HG02588 (cell line): ENCODE measurements at regions not wholly inside any gene's neighbourhood (a gene's known extent, or its start where the extent isn't known, plus 50 kb on each side); places are given as distances from the start of the nearest gene placed in this dataset.
"Not testable (repeated sequence)": the region's sequence is repeated elsewhere in the genome, so short reads cannot be mapped to it uniquely, and the experiment has no call there.

ENCODE experiments used
- ATAC-seq: cut with Tn5 transposase; IDR thresholded peaks from one replicate; pipeline ENCODE4 v1.9.1; 2021; ENCODE audit warnings: mild to moderate bottlenecking, moderate library complexity; ENCODE audit not compliant: unreplicated experiment

- ATAC-seq, result no peak
Observed at GRCh38 chr7:113331155-113331898, 213.0 kb upstream of the SMIM30 start.

DNA sequence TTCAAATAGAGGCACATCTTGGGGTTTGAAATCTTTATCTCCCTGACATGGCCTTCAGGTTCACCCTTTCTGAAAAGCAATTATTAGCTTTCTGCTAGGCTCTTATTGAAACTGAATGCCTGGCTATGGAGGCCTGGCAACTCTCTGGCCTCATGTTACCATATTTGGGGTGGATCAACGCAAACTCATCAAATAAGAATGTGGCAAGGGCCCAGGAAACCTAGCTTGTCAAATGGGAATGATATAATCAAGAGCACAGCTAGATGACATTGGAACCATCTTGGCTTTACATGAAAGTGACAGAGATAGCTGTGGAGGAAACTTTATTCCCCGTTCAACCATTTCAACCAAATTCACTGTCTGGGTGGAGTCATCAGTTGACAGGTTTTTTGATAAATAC lies 202.8 kb upstream of the SMIM30 start:
- no peak for ATAC-seq

- no peak for ATAC-seq
Observed at GRCh38 chr7:113320419-113320818, 202.1 kb upstream of the SMIM30 start.

GRCh38 chr7:113314594-113314993 lies 196.2 kb upstream of the SMIM30 start:
- no peak for ATAC-seq

DNA sequence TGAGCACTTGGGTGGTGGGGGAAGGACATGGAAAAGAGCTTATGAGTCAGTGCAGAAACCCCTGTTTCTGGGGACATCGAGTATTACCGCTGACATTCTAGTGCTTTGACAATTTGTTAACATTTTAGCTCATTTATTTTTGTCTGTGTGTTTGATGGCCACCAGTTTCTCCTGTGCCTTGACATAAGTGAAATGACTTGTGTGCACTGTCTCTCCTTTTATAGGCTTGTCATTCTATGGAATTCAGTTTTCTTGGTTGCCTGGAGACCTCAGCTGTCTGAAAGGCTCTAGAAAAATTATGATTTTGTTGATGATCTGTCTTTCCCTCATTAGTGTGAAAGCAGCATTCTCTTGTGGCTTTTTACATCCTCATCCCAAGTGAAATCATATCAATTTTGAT lies 190.0 kb upstream of the SMIM30 start:
- no peak for ATAC-seq

- no peak for ATAC-seq
Observed at GRCh38 chr7:113307147-113307546, 188.8 kb upstream of the SMIM30 start.

DNA sequence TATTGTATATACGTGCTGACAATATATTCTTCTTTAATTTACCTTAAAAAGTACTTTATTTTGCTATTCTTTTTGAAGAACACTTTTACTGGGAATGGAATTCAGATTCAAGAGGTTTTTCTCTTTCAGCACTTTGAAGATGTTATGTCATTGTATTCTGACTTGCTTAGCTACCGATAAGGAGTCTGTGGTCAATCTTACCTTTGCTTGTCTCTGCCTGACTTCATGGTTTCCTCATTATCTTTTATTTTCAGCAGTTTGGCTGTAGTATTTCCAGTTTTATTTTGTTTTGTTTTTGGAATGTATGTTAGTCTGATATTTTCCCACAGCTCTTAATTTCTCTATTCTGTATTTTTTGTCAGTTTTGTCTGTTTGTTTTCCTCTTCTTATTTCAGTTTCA lies 187.9 kb upstream of the SMIM30 start:
- no peak for ATAC-seq

DNA sequence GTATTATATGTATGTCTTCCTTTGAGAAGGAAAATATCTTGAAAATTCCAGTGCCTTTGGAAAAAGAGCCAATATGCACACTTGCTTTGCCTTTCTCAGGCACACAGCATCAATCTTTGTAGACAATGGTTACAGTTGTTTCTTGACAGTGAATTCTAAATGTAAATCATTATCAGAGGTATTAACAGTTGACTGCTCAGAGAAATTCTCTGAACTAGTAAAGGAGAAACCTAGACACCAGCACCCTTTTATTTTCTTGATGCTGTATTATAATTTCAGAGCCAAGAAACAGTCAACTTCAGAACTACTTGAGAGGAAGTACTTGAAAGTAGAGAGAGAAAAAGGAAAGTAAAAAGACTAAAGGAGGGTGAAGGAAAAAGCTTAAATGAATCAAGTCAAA lies 185.8 kb upstream of the SMIM30 start:
- no peak for ATAC-seq

GRCh38 chr7:113303388-113303787 lies 185.0 kb upstream of the SMIM30 start:
- ATAC-seq, result not testable (repeated sequence)

GRCh38 chr7:113301983-113302382 lies 183.6 kb upstream of the SMIM30 start:
- ATAC-seq, result no peak

DNA sequence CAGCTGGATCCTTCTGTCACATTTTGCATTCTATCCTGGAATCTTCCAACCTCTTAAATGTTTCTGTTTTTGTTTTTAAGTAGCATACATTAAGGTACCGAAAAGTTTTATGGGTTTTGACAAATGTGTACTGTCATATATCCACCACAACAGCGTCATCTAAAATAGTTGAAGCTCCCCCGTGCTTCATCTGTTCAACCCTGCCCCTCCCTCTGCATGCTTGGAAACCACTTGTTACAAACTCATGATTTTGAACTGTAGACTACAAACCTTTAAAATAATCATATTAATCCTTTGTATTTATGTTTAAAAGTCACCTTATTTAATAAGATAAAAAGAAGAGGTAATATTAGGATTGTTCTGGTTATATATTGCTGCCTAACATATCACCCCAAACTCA lies 182.8 kb upstream of the SMIM30 start:
- no peak for ATAC-seq

DNA sequence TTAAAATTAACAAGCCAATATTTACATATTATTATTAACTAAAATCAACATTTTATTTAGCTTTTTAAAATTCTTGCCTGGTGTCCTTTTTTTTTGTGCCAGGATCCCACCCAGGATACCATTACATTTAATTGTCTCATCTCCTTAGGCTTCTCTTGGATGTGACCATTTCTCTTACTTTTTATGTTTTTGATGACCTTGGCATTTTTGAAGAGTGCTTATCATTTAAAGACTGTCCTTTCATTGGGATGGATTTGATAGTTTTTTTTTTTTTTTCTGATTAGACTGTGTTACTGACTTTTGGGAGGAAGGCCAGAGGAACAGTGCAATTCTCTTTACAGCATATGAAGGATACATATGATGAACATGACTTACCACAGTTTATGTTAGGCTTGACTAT lies 181.4 kb upstream of the SMIM30 start:
- ATAC-seq, result no peak

- no peak for ATAC-seq
Observed at GRCh38 chr7:113298501-113298900, 180.1 kb upstream of the SMIM30 start.

DNA sequence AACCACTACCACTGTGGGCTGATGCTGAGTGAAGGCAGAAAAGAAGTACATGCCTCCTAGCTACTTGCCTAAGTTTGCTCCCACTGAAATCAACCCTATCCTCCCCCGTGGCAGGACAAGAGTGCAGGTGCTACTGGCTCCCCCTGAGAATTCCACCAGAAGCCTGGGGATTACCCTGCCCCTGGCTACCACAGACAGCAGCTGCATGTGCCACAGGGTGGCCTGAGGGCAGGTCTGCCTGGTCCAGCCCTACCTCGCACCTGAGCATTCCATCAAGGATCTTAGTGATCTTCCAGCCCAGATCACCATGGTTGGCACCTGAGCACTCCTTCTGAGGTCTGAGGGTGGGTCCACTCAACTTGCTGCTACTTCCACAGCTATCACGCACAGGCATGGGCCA lies 176.4 kb upstream of the SMIM30 start:
- no peak for ATAC-seq

- no peak for ATAC-seq
Observed at GRCh38 chr7:113292105-113292504, 173.8 kb upstream of the SMIM30 start.

DNA sequence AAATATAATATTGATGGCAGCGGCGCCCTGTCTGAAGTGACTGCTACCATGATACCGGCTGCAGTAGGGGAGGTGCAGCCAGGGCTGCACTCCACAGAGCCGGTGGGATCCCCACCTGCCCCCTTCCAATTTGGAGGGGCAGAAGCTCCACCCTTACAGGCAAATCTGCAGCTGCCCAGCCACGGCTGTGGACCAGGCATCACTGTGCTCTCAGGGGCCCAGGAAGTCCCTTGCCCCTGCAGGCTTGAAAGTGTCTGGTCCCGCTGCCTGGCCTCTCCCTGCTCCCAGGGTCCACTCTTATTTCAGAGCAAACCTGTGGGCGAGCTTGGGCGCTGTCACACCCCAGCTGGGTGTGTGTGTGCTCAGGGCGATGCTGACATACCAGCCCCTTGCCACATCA lies 172.7 kb upstream of the SMIM30 start:
- no peak for ATAC-seq

- ATAC-seq, result no peak
Observed at GRCh38 chr7:113289140-113289740, 170.9 kb upstream of the SMIM30 start.

GRCh38 chr7:113285411-113285810 lies 167.1 kb upstream of the SMIM30 start:
- no peak for ATAC-seq

DNA sequence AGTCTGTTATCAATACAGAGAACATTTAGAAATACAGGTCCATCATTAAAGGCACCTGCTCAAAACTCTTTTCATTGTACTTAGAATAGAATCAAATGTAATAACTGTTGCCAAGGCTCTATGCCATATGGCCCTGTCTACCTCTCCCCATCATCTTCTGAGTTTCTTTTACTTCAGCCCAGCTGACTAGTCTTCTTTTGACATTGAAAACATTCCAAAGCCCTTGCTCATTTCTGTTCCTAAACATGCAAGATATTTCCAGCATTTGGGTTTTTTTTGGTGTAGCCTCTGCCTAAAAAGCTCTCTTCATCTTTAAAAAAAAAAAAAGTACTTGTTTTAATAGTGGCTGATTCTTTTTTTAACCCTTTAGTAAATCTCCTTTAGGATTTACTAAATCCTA lies 165.5 kb upstream of the SMIM30 start:
- no peak for ATAC-seq

DNA sequence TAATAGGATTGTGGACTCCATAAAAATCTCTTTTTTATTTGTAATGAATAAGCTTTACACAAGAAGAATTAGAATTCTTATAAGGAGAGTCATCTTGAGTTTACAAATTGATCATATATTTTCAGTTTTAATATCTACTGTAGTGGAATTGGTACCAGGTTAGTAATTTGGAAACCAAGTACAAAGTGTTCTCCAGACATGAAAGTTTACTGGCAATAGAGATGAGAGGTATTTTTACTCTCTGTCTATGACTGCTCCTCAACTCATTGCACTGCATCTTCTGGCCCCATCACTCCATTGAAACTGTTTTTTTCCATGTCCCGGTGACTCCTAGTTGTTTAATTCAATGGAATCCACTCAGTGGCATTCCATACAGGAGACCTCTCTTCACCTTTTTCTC lies 164.5 kb upstream of the SMIM30 start:
- ATAC-seq, result no peak

- no peak for ATAC-seq
Observed at GRCh38 chr7:113281223-113281622, 162.9 kb upstream of the SMIM30 start.

- no peak for ATAC-seq
Observed at GRCh38 chr7:113279256-113279655, 160.9 kb upstream of the SMIM30 start.

- ATAC-seq, result no peak
Observed at GRCh38 chr7:113270790-113271189, 152.4 kb upstream of the SMIM30 start.
